ENCODE measurements at regions not wholly inside any gene's neighbourhood (a gene's known extent, or its start where the extent isn't known, plus 50 kb on each side); places are given as distances from the start of the nearest gene placed in this dataset.
A peak's percentile ranks its signal among the peaks of the same experiment; 100 is the strongest.
"Not testable (repeated sequence)": the region's sequence is repeated elsewhere in the genome, so short reads cannot be mapped to it uniquely, and the experiment has no call there.

GRCh38 chr6:4433199-4433598, 297.8 kb upstream of the ECI2 start:
- 83 to 94% (median 92%) methylated on average over 4 of the region's 4 CpGs for WGBS, 3 donors
- H3K27ac ChIP-seq (ENCODE audit: low read depth, low read length), result no peak overlapping the region

GRCh38 chr6:4426968-4427367, 291.6 kb upstream of the ECI2 start:
- H3K27ac ChIP-seq (ENCODE audit: low read depth, low read length), result no peak overlapping the region
- WGBS, 3 donors, result 81 to 96% (median 93%) methylated on average over 5 of the region's 5 CpGs

GRCh38 chr6:4421837-4422236, 286.5 kb upstream of the ECI2 start:
- H3K27ac ChIP-seq (ENCODE audit: low read depth, low read length), result no peak overlapping the region
- WGBS, 3 donors, result 30 to 67% (median 65%) methylated on average over 2 of the region's 2 CpGs

- H3K27ac ChIP-seq (ENCODE audit: low read depth, low read length), result no peak overlapping the region
- WGBS, 3 donors, result 73 to 86% (median 84%) methylated on average over 4 of the region's 4 CpGs
Measured at GRCh38 chr6:4420160-4420865, 284.9 kb upstream of the ECI2 start.

- H3K27ac ChIP-seq (ENCODE audit: low read depth, low read length), result no peak overlapping the region
- WGBS, 3 donors, result 0 to 95% (median 53%) methylated on average over 1 of the region's 1 CpG
Measured at GRCh38 chr6:4415549-4415948, 280.2 kb upstream of the ECI2 start.

- H3K27ac ChIP-seq (ENCODE audit: low read depth, low read length), result not testable (repeated sequence)
- 69 to 94% (median 70%) methylated on average over 6 of the region's 6 CpGs for WGBS, 3 donors
Measured at GRCh38 chr6:4414078-4414477, 278.7 kb upstream of the ECI2 start.

- no peak overlapping the region for H3K27ac ChIP-seq (ENCODE audit: low read depth, low read length)
- 65 to 71% (median 67%) methylated on average over 3 of the region's 3 CpGs for WGBS, 3 donors
Measured at GRCh38 chr6:4413073-4413472, 277.7 kb upstream of the ECI2 start.

GRCh38 chr6:4412488-4412887, 277.1 kb upstream of the ECI2 start:
- 80 to 87% (median 82%) methylated on average over 2 of the region's 2 CpGs for WGBS, 3 donors
- peak overlapping the region; percentile 38 for H3K27ac ChIP-seq (ENCODE audit: low read depth, low read length)

- no peak overlapping the region for H3K27ac ChIP-seq (ENCODE audit: low read depth, low read length)
- WGBS, 3 donors, result 38 to 47% (median 42%) methylated on average over 2 of the region's 2 CpGs
Measured at GRCh38 chr6:4412077-4412476, 276.7 kb upstream of the ECI2 start.

GRCh38 chr6:4407710-4408109, 272.3 kb upstream of the ECI2 start:
- H3K27ac ChIP-seq (ENCODE audit: low read depth, low read length), result not testable (repeated sequence)
- WGBS, 3 donors, result 61 to 85% (median 73%) methylated on average over 1 of the region's 1 CpG

GRCh38 chr6:4405621-4406212, 270.3 kb upstream of the ECI2 start:
- no peak overlapping the region for H3K27ac ChIP-seq (ENCODE audit: low read depth, low read length)
- WGBS, 3 donors, result 68 to 89% (median 81%) methylated on average over 11 of the region's 11 CpGs

- H3K27ac ChIP-seq (ENCODE audit: low read depth, low read length), result no peak overlapping the region
- 72 to 88% (median 87%) methylated on average over 2 of the region's 2 CpGs for WGBS, 3 donors
Measured at GRCh38 chr6:4404415-4404814, 269.0 kb upstream of the ECI2 start.

GRCh38 chr6:4403828-4404227, 268.5 kb upstream of the ECI2 start:
- 58 to 68% (median 59%) methylated on average over 4 of the region's 4 CpGs for WGBS, 3 donors
- H3K27ac ChIP-seq (ENCODE audit: low read depth, low read length), result no peak overlapping the region

GRCh38 chr6:4403023-4403752, 267.8 kb upstream of the ECI2 start:
- no peak overlapping the region for H3K27ac ChIP-seq (ENCODE audit: low read depth, low read length)
- whole genome bisulfite sequencing, 3 donors, result 81 to 84% (median 84%) methylated on average over 12 of the region's 12 CpGs

- WGBS, 3 donors, result 42 to 59% (median 48%) methylated on average over 11 of the region's 11 CpGs
- no peak overlapping the region for H3K27ac ChIP-seq (ENCODE audit: low read depth, low read length)
Measured at GRCh38 chr6:4402477-4402976, 267.2 kb upstream of the ECI2 start.

- no peak overlapping the region for H3K27ac ChIP-seq (ENCODE audit: low read depth, low read length)
- 43 to 72% (median 61%) methylated on average over 19 of the region's 19 CpGs for WGBS, 3 donors
Measured at GRCh38 chr6:4401408-4402368, 266.3 kb upstream of the ECI2 start.

- 69 to 92% (median 91%) methylated on average over 2 of the region's 2 CpGs for WGBS, 3 donors
- no peak overlapping the region for H3K27ac ChIP-seq (ENCODE audit: low read depth, low read length)
Measured at GRCh38 chr6:4399656-4400055, 264.3 kb upstream of the ECI2 start.

- 84 to 91% (median 86%) methylated on average over 3 of the region's 3 CpGs for WGBS, 3 donors
Measured at GRCh38 chr6:4398791-4399190, 263.4 kb upstream of the ECI2 start.

More at GRCh38 chr6:4398791-4399190, 263.4 kb upstream of the ECI2 start:
- H3K27ac ChIP-seq (ENCODE audit: low read depth, low read length), result no peak overlapping the region
